GM13977 (cell line): ENCODE measurements at regions not wholly inside any gene's neighbourhood (a gene's known extent, or its start where the extent isn't known, plus 50 kb on each side); places are given as distances from the start of the nearest gene placed in this dataset.
A peak's percentile ranks its signal among the peaks of the same experiment; 100 is the strongest.

Experiments used
- DNase-seq: peaks from one replicate; pipeline ENCODE4 v3.0.0; 2012; ENCODE audit warnings: low spot score
- in situ Hi-C: fragments of 300-500 bp; cut with MboI; formaldehyde crosslinking; loops from one replicate; pipeline ENCODE4 v1.12.0; 2022; ENCODE audit warnings: low sequenced_read_pairs, low pct_unique_long_range_greater_than_20kb, mixed read lengths, inconsistent platforms; ENCODE audit not compliant: unreplicated experiment
- TF ChIP-seq, protein P1 (sequence below): IDR thresholded peaks from 2 replicates; pipeline ENCODE4 v1.5.1; 2012; ENCODE audit warnings: mild to moderate bottlenecking, control low read depth; ENCODE audit not compliant: insufficient read depth; ENCODE audit errors: extremely low read depth, missing control alignments

DNA sequence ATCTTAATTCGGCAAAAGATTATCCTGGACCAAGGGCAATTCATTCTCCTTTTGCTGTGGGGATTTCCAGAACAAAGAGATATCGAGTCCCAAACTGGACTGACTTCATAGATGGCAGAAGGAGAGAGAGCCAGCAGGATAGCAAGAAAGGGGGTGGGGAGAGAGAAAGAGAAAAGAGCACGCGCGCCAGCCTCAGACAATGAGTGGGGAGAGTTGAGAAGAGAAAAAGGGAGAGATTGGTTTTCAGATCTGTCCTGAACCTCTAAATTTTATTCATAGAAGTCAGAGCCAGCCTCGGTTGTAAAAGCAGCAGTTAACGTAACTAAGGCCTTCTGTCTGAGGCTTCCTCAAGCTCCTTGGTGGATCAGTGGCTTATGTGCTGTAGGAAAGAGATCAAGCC, 55.3 kb upstream of the ALDH1B1 start:
- in situ Hi-C loops: no loop called here
- TF ChIP-seq, protein P1, sequence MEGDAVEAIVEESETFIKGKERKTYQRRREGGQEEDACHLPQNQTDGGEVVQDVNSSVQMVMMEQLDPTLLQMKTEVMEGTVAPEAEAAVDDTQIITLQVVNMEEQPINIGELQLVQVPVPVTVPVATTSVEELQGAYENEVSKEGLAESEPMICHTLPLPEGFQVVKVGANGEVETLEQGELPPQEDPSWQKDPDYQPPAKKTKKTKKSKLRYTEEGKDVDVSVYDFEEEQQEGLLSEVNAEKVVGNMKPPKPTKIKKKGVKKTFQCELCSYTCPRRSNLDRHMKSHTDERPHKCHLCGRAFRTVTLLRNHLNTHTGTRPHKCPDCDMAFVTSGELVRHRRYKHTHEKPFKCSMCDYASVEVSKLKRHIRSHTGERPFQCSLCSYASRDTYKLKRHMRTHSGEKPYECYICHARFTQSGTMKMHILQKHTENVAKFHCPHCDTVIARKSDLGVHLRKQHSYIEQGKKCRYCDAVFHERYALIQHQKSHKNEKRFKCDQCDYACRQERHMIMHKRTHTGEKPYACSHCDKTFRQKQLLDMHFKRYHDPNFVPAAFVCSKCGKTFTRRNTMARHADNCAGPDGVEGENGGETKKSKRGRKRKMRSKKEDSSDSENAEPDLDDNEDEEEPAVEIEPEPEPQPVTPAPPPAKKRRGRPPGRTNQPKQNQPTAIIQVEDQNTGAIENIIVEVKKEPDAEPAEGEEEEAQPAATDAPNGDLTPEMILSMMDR: no peak
- DNase-seq: no peak

DNA sequence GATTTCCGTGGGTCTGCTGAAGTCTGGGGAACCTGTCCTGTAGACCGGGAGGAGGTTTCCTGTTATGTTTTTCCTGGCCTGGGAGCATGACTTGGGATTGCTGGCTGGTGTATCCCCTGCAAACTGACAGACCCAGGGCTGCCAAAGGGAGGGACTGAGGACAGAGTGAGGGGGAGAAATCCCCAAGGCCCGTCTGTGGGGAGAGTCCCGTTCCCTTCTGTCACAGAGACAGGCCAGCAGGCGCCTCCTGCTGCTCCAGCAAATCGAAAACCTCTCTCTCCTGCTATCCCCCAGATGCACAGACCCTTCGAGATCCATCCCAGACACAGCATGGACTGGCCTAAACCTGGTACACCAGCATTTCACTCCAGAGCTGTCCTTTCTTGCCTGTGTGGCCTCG, 56.2 kb upstream of the ALDH1B1 start:
- no peak for DNase-seq
- in situ Hi-C loops: no loop called here
- TF ChIP-seq, protein P1: no peak

- TF ChIP-seq, protein P1: no peak
- in situ Hi-C loops: no loop called here
- DNase-seq: no peak
Measured at GRCh38 chr9:38335686-38336085, 56.8 kb upstream of the ALDH1B1 start.

DNA sequence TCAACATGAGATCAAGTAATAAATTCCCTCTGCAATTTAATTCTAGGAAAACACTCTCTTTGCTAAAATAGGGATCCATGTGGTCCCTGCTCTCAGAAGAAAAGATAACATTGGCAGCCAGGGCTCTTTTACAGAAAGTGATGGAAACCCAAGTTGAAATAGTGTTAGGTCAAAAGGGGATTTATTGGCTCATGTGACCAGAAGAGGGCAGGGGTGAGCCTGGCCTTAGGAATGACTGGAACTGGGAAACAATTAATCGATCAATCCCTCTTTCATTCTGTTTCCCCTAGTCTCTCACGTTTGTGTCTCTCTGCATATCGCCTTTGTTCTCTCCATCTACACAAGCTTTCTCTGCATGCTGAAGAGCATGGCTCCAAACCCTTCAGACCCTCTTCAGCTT, 58.3 kb upstream of the ALDH1B1 start:
- no peak for DNase-seq
- in situ Hi-C loops: no loop called here
- TF ChIP-seq, protein P1: peak; percentile 36

DNA sequence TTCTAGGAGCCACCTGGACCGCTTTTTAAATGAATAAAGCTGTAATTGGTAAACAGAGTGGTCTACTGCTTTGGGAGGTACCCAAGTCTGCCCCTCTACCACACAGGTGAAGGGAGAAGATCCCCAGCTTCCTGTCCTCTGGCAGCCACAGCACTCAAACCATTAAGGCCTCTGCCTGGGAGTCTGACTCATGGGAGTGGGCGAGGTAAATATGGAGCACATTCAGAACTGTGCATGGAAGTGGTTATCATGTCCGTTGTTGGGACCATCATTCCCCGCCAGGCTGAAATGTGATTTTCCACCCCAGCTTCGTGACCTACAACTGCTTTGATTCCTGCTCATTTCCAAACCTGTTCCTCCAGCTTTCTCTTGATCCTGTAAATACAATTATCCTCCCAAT, 59.5 kb upstream of the ALDH1B1 start:
- in situ Hi-C loops: no loop called here
- no peak for DNase-seq
- TF ChIP-seq, protein P1: no peak

- in situ Hi-C loops: no loop called here
- TF ChIP-seq, protein P1: no peak
- DNase-seq: no peak
Measured at GRCh38 chr9:38332625-38333024, 59.9 kb upstream of the ALDH1B1 start.

- DNase-seq: no peak
- TF ChIP-seq, protein P1: no peak
- in situ Hi-C loops: no loop called here
Measured at GRCh38 chr9:38331141-38331540, 61.4 kb upstream of the ALDH1B1 start.
